CD14-positive monocyte (primary cell): ENCODE measurements at regions not wholly inside any gene's neighbourhood (a gene's known extent, or its start where the extent isn't known, plus 50 kb on each side); places are given as distances from the start of the nearest gene placed in this dataset.

Source experiments
- DNase-seq, 3 donors: peaks; one replicate each; pipeline ENCODE4 v3.0.0-alpha.2; 2011 to 2022
- H2AFZ ChIP-seq: 2 replicates; pipeline ENCODE4 v1.6.0; 2012; ENCODE audit warnings: mild to moderate bottlenecking, low read depth, low read length, inconsistent platforms; ENCODE audit not compliant: insufficient read depth, poor library complexity, severe bottlenecking
- H3K27ac ChIP-seq, 2 donors: 1 replicate in 1 of 2; 2 replicates in 1 of 2; pipeline ENCODE4 v1.5.1; 2012 to 2013; ENCODE audit warnings: low read length in 2 of 2, control low read depth in 1 of 2, inconsistent platforms in 1 of 2, low read depth in 1 of 2, mild to moderate bottlenecking in 1 of 2
- H3K27me3 ChIP-seq, 2 donors: one replicate each; pipeline versions ENCODE4 v1.6.0 to v1.6.1; 2011 to 2013; ENCODE audit warnings: low read length in 2 of 2; ENCODE audit not compliant: control insufficient read depth in 2 of 2, insufficient read depth in 2 of 2
- H3K36me3 ChIP-seq, 2 donors: replicated peaks in 1 of 2; 1 replicate in 1 of 2; 2 replicates in 1 of 2; pipeline versions ENCODE4 v1.5.1 to v1.6.1; 2012 to 2013; ENCODE audit warnings: low read length in 2 of 2, control low read depth in 1 of 2, inconsistent platforms in 1 of 2, mild to moderate bottlenecking in 1 of 2; ENCODE audit not compliant: insufficient read depth in 2 of 2, control insufficient read depth in 1 of 2
- H3K4me1 ChIP-seq, 2 donors: 1 replicate in 1 of 2; 2 replicates in 1 of 2; pipeline versions ENCODE4 v1.5.1 to v1.6.1; 2012 to 2013; ENCODE audit warnings: low read length in 2 of 2, control low read depth in 1 of 2, inconsistent platforms in 1 of 2, mild to moderate bottlenecking in 1 of 2, moderate library complexity in 1 of 2; ENCODE audit not compliant: insufficient read depth in 2 of 2, control insufficient read depth in 1 of 2
- H3K4me2 ChIP-seq: replicated peaks from 2 replicates; pipeline ENCODE3; 2012; ENCODE audit warnings: low read length, moderate library complexity, mild to moderate bottlenecking; ENCODE audit not compliant: poor library complexity, severe bottlenecking; ENCODE audit errors: extremely low read depth
- H3K4me3 ChIP-seq, 3 experiments: fragments of 200-600 bp in 1 of 3; sonication (generic) in 1 of 3; replicated peaks in 1 of 3; 1 replicate in 2 of 3; 2 replicates in 1 of 3; pipeline ENCODE4 v1.5.1; 2011 to 2013; ENCODE audit warnings: low read length in 3 of 3, mild to moderate bottlenecking in 3 of 3, control low read depth in 2 of 3, low read depth in 2 of 3, inconsistent platforms in 1 of 3, moderate library complexity in 1 of 3
- H3K79me2 ChIP-seq: 2 replicates; pipeline ENCODE4 v1.6.0; 2012; ENCODE audit warnings: mild to moderate bottlenecking, control low read depth, inconsistent platforms, low read length, moderate library complexity; ENCODE audit not compliant: insufficient read depth
- H3K9ac ChIP-seq: 2 replicates; pipeline ENCODE4 v1.6.0; 2017; ENCODE audit warnings: low read length, mild to moderate bottlenecking; ENCODE audit not compliant: insufficient read depth, poor library complexity, severe bottlenecking
- H3K9me3 ChIP-seq, 2 donors: replicated peaks in 1 of 2; 1 replicate in 1 of 2; 2 replicates in 1 of 2; pipeline versions ENCODE4 v1.5.1 to v1.6.1; 2012 to 2013; ENCODE audit warnings: low read length in 2 of 2, control low read depth in 1 of 2; ENCODE audit not compliant: control insufficient read depth in 1 of 2, insufficient read depth in 1 of 2
- H4K20me1 ChIP-seq: 2 replicates; pipeline ENCODE4 v1.6.0; 2012; ENCODE audit warnings: mild to moderate bottlenecking, low read length, control low read depth, moderate library complexity; ENCODE audit not compliant: insufficient read depth
- H3K27ac Mint-ChIP-seq, 7 donors: one replicate each; pipeline ENCODE4 v1.8.0; 2020; ENCODE audit warnings: mild to moderate bottlenecking in 7 of 7, mixed read lengths in 7 of 7, moderate library complexity in 6 of 7, inconsistent platforms in 2 of 7
- H3K27me3 Mint-ChIP-seq, 3 donors: one replicate each; pipeline ENCODE4 v1.8.0; 2021 to 2022; ENCODE audit warnings: low read depth in 3 of 3, mild to moderate bottlenecking in 3 of 3, mixed read lengths in 3 of 3, moderate library complexity in 3 of 3, inconsistent platforms in 1 of 3
- H3K36me3 Mint-ChIP-seq, 2 donors: one replicate each; pipeline ENCODE4 v1.8.0; 2020; ENCODE audit warnings: mixed read lengths in 2 of 2, inconsistent platforms in 1 of 2, mild to moderate bottlenecking in 1 of 2
- H3K4me1 Mint-ChIP-seq: one replicate; pipeline ENCODE4 v1.8.0; 2020; ENCODE audit warnings: mild to moderate bottlenecking, mixed read lengths
- H3K4me3 Mint-ChIP-seq, 2 donors: one replicate each; pipeline ENCODE4 v1.8.0; 2020; ENCODE audit warnings: mild to moderate bottlenecking in 2 of 2, mixed read lengths in 2 of 2, moderate library complexity in 1 of 2
- H3K9me3 Mint-ChIP-seq, 7 donors: one replicate each; pipeline ENCODE4 v1.8.0; 2020 to 2022; ENCODE audit warnings: mixed read lengths in 7 of 7, mild to moderate bottlenecking in 6 of 7, moderate library complexity in 6 of 7, inconsistent platforms in 2 of 7
- WGBS: methylation state at CpG from one replicate; pipeline ENCODE4 v1.1.5; 2013; ENCODE audit warnings: missing lambda C conversion rate; ENCODE audit not compliant: insufficient coverage; 5-methylcytosine and 5-hydroxymethylcytosine counted together
- intact Hi-C, 2 donors: fragments of 100-400 bp; cut with micrococcal nuclease; formaldehyde crosslinking; loops; one replicate each; pipeline versions ENCODE4 v1.15.0 to v1.15.1; 2023
- TF ChIP-seq, protein P1 (sequence below): fragments of 200-600 bp; IDR thresholded peaks from one replicate; pipeline ENCODE4 v1.8.0; 2022; ENCODE audit warnings: antibody characterized with exemption, mild to moderate bottlenecking

DNA sequence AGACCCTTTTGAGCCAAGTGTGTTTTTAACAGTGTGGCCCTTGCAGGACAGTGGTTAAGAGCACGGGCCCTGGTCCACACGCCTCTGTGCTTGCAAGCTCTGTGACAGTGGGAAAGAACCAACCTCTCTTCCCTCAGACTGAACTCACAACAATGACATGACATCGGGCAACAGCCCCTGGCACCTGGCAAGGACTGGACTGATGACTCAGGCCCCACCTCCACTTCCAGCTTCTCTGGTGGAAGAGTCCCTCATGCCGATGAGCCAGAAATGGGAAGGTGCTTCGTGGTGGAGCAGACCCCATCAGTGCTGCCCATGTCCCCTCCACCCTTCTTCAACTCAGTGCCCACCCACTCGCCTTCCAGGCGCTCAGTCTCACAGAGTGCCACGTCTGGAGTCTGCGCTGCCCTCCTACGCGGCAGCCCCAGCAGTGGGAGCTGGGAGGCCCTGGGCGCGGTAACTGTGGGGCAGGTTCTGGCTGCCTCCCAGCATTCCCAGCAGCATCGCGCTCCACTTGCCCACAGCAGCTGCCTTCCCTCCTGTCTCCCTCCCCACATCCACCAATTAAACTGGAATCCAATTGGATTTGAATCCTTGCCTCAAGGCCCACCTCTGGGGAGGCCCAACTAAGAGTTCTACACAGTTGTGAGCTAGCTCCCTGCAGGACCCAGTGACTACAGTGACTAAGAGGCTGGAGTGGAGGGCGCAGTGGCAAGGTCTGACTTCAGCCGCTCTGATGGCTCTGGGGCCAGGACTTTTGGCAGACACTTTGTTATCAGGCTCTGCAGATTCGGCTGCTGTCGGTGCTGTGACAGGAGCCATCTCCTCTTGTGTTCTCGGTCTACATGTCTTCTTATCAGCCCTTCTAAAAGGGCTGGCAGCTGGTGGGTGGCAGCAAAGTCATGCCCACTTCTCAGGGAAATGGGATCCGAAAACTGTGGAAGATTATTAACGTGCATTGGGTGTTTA, 156.8 kb upstream of the MLN start:
- peaks cover 2 to 10% (median 6%) of the 10 kb centered on the region in 3 donors for H3K27me3 Mint-ChIP-seq
- no peak overlapping the region for H2AFZ ChIP-seq
- 90% methylated on average over 18 of the region's 22 CpGs for WGBS
- no peaks in the 10 kb centered on the region for H3K27me3 ChIP-seq
- H3K79me2 ChIP-seq = no peaks in the 10 kb centered on the region
- DNase-seq = no peak
- no peaks in the 10 kb centered on the region for H3K9me3 ChIP-seq
- H3K4me3 Mint-ChIP-seq = no peak overlapping the region
- TF ChIP-seq, protein P1, sequence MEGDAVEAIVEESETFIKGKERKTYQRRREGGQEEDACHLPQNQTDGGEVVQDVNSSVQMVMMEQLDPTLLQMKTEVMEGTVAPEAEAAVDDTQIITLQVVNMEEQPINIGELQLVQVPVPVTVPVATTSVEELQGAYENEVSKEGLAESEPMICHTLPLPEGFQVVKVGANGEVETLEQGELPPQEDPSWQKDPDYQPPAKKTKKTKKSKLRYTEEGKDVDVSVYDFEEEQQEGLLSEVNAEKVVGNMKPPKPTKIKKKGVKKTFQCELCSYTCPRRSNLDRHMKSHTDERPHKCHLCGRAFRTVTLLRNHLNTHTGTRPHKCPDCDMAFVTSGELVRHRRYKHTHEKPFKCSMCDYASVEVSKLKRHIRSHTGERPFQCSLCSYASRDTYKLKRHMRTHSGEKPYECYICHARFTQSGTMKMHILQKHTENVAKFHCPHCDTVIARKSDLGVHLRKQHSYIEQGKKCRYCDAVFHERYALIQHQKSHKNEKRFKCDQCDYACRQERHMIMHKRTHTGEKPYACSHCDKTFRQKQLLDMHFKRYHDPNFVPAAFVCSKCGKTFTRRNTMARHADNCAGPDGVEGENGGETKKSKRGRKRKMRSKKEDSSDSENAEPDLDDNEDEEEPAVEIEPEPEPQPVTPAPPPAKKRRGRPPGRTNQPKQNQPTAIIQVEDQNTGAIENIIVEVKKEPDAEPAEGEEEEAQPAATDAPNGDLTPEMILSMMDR = no peak
- no peak overlapping the region for H3K9ac ChIP-seq
- no peak overlapping the region for H3K27ac Mint-ChIP-seq
- H3K4me1 Mint-ChIP-seq = no peaks in the 10 kb centered on the region
- H3K36me3 ChIP-seq = no peaks in the 10 kb centered on the region
- H3K27ac ChIP-seq = no peak overlapping the region
- H3K4me2 ChIP-seq = no peak overlapping the region
- H4K20me1 ChIP-seq = no peaks in the 10 kb centered on the region
- peaks cover 0 to 9% (median 3%) of the 10 kb centered on the region in 7 donors for H3K9me3 Mint-ChIP-seq
- no peak overlapping the region for H3K4me3 ChIP-seq
- intact Hi-C loops = no loop called here
- H3K36me3 Mint-ChIP-seq = no peaks in the 10 kb centered on the region
- H3K4me1 ChIP-seq = no peaks in the 10 kb centered on the region

DNA sequence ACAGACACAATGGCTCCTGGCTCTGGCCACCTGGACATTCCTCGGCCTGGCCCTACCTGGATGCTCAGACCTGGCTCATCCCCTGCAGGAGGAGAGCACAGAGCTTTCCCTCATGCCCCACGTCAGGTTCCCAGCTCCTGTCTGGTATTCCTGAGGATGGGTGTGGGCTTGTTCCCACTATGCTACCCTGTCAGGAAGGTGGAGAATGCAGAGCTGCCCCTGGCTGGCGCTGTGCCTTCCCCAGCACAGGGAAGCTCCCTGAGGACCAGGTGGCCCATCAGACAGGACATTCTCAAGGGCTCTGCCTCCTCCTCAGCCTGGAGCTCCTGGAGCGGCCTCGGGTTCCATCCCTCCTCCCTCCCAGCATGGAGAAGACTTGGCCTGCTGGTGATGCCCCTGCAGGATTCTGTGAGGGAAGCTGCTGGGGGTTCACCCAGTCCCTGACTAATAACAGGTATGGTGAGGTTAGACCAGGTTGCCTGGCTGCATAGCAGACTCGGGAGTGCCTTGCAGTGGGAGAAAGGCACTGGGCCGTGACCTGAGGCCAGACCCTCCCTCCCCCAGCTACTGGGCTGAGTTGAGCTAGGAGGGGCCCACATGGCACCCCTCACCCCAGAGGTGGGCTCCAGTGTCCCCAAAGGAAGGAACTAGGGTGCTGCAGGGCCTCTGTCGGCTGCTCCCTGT, 156.0 kb upstream of the MLN start:
- Histone ChIP-seq H3K27ac (no peak overlapping the region), H3K4me2 (no peak overlapping the region), H3K36me3 (no peaks in the 10 kb centered on the region), H3K4me3 (no peak overlapping the region), H3K27me3 (no peaks in the 10 kb centered on the region), H3K4me1 (no peaks in the 10 kb centered on the region), H3K79me2 (no peaks in the 10 kb centered on the region), H2AFZ (no peak overlapping the region), H4K20me1 (no peaks in the 10 kb centered on the region), H3K9me3 (no peaks in the 10 kb centered on the region), H3K9ac (no peak overlapping the region)
- TF ChIP-seq, protein P1 = no peak
- H3K4me1 Mint-ChIP-seq = no peaks in the 10 kb centered on the region
- H3K9me3 Mint-ChIP-seq = peaks cover 0 to 7% (median 0%) of the 10 kb centered on the region in 7 donors
- no peak overlapping the region for H3K4me3 Mint-ChIP-seq
- peaks cover 2 to 7% (median 5%) of the 10 kb centered on the region in 3 donors for H3K27me3 Mint-ChIP-seq
- intact Hi-C loops = no loop called here
- no peaks in the 10 kb centered on the region for H3K36me3 Mint-ChIP-seq
- H3K27ac Mint-ChIP-seq = no peak overlapping the region
- DNase-seq = no peak
- 92% methylated on average over 2 of the region's 8 CpGs for WGBS
